WI38 (cell line): ENCODE measurements at regions not wholly inside any gene's neighbourhood (a gene's known extent, or its start where the extent isn't known, plus 50 kb on each side); places are given as distances from the start of the nearest gene placed in this dataset.

Experiments
- H3K4me3 ChIP-seq: 2 replicates; pipeline ENCODE4 v1.5.1; 2011; ENCODE audit warnings: low read depth, mild to moderate bottlenecking, control low read depth, low read length
- TF ChIP-seq, protein P1 (sequence below): IDR thresholded peaks from 2 replicates; pipeline ENCODE4 v1.5.1; 2012; ENCODE audit warnings: low read depth, mild to moderate bottlenecking, control low read depth, low read length

DNA sequence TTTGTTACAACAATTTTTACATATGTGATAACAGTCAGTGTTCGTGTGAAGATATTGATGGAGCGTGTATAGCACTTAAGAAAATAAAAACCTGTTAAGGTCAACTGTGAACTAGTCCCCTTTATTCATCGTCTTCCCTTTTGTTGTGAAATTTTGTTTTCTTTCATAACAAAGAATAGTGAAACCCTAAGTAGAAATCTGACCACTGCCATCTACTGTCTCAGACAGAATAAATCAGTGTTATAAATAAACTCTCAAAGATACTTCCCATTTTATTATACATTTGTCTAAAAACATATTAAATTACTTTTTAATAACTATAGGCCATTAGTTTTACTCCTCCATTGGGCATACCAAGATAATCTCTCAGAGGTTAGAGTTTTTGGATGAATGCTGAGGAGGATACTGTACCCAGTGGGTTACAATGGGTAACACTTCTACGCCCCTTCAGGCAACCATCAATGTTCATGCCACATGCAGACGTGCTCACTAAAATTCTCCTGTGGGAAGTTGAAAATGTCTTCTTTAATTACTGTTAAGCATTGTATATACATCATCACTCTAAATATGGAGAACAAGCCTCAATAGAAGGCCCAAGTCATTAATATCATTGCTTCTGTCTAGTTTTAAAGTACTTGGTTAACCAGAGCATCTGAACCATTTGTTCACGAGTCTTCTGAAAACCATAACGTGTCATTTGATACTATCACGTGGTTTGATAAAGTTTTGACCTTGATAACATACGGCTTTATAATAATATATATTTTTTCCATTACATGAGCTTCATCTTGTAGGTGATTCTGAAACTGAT, 171.2 kb downstream of the TMA16 start:
- TF ChIP-seq, protein P1, sequence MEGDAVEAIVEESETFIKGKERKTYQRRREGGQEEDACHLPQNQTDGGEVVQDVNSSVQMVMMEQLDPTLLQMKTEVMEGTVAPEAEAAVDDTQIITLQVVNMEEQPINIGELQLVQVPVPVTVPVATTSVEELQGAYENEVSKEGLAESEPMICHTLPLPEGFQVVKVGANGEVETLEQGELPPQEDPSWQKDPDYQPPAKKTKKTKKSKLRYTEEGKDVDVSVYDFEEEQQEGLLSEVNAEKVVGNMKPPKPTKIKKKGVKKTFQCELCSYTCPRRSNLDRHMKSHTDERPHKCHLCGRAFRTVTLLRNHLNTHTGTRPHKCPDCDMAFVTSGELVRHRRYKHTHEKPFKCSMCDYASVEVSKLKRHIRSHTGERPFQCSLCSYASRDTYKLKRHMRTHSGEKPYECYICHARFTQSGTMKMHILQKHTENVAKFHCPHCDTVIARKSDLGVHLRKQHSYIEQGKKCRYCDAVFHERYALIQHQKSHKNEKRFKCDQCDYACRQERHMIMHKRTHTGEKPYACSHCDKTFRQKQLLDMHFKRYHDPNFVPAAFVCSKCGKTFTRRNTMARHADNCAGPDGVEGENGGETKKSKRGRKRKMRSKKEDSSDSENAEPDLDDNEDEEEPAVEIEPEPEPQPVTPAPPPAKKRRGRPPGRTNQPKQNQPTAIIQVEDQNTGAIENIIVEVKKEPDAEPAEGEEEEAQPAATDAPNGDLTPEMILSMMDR: no peak
- no peak overlapping the region for H3K4me3 ChIP-seq

DNA sequence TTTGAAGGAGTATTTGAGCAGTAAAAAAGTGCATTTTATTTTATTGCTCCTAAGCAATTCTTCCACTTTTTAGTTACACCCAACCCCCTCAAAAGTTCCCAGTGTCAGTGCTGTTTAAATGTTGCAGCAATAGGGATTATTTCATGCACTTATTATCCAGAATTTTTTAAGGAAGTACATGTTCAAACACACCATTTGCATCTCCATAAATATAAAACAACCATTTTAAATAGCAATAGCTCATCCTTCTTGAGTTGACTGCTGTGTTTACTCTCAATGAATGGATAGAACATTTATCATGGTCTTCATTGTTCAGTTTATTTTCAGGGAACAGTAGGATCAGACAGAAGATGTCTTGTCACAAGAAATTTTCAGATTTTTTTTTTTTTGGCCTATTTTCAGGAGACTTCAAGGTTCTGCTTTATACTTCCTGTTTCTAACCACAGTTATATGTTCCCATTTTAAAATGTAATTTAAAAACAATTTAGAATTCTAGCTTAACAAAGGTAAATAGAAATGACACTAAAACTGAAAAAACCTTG, 171.9 kb downstream of the TMA16 start:
- TF ChIP-seq, protein P1: no peak

DNA sequence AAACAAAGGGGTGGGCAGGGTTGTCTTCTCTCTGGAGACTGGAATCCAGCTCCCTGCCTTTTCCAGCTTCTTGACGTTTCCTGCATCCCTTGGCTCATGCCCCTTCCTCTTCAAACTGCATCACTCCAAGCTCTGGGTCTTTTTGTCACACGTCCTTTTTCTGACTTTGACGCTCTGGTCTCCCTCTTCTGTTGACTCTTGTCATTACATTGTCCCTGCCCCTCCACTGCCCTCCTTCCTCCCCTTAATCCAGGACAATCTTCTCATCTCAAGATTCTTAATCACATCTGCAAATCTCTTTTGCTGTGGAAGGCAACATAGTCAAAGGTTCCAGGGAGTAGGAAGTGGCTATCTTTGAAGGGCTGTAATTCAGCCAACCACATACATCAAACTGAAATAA, 178.3 kb downstream of the TMA16 start:
- no peak overlapping the region for H3K4me3 ChIP-seq

More for the DNA sequence above, 171.9 kb downstream of the TMA16 start:
- no peak overlapping the region for H3K4me3 ChIP-seq

DNA sequence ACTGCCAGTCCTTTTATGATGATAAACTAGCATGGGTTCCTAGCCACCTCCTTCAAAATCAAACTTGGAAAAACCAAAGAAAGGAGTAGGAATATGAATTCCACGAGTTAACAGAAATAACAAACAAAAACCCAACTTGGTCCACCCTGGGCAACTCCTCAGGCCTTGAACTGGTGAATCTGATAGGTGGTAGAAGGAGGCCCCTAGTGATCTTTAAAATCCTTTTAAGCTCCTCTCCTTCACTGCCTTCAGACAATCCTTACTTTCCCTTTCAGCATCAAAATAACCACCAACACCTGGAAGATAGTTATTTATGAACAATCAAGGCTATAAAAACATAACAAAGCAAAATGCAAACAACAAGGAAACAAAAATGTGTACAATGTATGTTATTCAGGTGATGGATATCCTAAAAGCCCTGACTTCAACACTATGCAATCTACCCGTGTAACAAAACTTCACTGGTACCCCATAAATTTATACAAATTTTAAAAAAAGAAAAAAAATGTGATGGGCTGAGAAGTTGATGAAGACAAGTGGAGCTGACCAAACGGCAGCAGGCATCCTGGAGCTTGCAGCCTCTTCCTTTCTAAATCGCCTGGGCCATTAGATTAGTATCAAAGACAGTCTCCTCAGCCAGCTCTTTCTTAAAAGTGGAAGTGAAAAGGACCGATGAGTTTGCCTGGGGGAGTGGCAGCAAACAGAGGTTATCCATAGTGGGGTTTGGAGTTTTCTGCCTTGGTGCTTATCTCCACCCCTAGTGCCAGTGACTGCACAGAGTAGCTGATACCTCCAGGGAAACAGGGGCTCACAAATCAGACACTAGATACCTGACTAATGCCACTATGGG, 179.6 kb downstream of the TMA16 start:
- TF ChIP-seq, protein P1: no peak
- H3K4me3 ChIP-seq: no peak overlapping the region

More for the DNA sequence above, 178.3 kb downstream of the TMA16 start:
- TF ChIP-seq, protein P1: no peak

DNA sequence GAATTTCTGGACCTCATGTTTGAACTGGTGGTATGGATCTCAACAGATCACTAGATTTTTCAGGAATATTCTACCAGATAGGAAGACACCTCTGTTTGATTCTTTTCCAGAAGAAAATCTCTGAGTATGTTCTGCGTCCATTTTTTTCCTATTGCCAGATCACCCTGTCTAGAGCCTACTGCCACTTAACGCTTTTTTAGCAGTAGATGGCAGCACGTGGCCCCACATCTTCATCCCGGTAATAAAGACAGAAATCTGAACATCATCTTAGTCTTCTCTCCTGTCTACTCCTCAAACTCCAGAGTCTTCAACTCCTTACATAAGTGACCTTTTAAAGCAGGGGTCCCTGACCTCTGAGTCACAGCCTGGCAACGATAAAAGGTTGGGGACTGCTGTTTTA, 184.7 kb downstream of the TMA16 start:
- H3K4me3 ChIP-seq: no peak overlapping the region
- TF ChIP-seq, protein P1: no peak

DNA sequence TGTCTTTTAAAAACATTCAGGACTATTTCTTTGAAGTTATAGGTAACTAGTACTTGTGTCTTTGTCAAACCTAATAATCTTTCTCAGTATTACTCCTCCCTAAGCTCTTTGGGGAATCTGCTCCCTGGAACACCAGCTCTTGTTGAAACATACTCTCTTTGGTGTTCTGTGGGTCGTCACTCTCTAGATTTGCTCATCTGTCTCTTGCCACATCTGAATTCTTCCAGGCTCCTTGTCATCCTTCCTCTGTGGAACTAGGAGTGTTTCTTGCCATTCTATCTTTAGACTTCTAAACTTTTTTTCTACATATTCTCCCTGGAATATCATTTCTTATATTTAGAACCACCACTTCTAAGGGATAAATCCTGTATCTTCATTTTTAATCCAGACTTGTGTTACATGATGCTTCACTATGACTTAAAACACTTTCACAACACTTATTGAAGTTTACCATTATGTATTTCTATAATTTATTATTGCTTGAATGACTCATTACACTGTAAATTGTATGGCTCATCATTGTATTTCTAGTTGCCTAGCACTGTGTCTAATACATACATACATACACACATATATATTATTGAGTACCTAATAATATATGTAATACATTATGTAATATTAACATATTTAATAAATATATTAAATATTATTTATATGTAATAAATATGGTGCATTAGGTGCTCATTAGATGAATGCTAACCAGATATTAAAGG, 186.1 kb downstream of the TMA16 start:
- no peak overlapping the region for H3K4me3 ChIP-seq
- TF ChIP-seq, protein P1: no peak
